NCI-H2029 treated with DMSO at 0.1 percent for 48 hours (cell line): ENCODE measurements at regions not wholly inside any gene's neighbourhood (a gene's known extent, or its start where the extent isn't known, plus 50 kb on each side); places are given as distances from the start of the nearest gene placed in this dataset.

Experiments used
- DNase-seq: peaks from one replicate; lab custom pipeline; 2025; lab: John Stamatoyannopoulos, UW

DNA sequence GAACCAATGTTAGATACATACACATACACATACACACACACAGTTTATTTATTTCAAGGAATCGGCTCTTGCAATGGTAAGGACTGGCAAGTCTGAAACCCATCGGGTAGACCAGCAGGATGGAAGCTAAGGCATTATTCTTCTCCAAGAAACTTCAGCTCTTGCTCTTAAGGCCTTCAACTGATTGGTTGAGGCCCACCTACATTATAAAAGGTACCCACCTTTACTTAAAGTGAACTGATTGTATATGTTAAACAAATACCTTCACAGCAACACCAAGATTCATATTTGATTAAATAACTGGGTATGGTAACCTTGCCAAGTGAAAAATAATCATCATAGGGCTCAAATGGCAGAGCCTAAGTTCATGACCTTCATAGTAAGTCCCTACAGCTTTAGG lies 695.5 kb downstream of the BCL11B start:
- DNase-seq, result no peak

DNA sequence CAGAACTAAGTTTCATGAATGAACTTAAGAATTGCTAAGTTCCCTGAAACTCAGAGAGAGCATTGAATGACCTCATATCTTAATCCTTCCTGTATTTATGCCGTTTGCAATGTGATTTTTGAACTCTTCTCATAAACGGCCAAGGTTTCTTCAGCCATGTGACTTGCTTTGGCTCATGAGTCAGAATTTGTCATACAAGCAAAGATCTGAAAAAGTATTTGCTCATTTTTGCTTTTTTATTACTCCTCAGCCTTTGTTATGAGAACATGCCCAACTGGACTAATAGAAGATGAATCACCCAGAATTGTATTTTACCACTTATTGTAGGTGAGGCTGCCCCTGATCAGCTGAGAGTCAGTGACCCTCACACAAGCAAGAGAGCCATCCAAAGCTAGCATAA lies 693.8 kb downstream of the BCL11B start:
- no peak for DNase-seq

GRCh38 chr14:98579140-98579539 lies 692.9 kb downstream of the BCL11B start:
- DNase-seq, result no peak

- no peak for DNase-seq
Observed at GRCh38 chr14:98580131-98580678, 691.8 kb downstream of the BCL11B start.

- no peak for DNase-seq
Observed at GRCh38 chr14:98582276-98582675, 689.7 kb downstream of the BCL11B start.

DNA sequence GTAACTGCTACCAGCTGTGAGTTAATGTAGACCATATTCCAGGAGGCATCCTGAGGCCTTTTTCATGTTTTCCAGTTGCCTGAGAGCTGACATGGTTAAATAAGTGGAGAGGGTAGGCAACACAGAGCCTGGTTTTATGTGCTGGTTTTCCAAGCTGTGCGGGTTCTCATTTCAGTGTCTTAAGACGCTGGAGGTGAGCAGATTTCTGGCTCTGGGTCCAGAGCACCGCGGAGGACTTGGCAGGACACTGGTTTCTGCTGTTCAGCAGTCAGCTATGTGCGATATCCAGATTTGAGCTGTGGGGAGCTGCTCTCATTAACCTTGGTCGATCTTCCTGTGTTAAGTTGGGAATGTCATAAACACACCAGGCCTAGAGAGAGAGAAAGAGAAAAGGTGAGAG lies 680.8 kb downstream of the BCL11B start:
- DNase-seq, result no peak

- DNase-seq, result no peak
Observed at GRCh38 chr14:98592611-98593170, 679.3 kb downstream of the BCL11B start.

- no peak for DNase-seq
Observed at GRCh38 chr14:98593361-98593761, 678.6 kb downstream of the BCL11B start.

GRCh38 chr14:98594156-98594555 lies 677.8 kb downstream of the BCL11B start:
- no peak for DNase-seq

GRCh38 chr14:98598576-98598975 lies 673.4 kb downstream of the BCL11B start:
- DNase-seq, result no peak

- DNase-seq, result no peak
Observed at GRCh38 chr14:98599082-98599481, 672.9 kb downstream of the BCL11B start.

DNA sequence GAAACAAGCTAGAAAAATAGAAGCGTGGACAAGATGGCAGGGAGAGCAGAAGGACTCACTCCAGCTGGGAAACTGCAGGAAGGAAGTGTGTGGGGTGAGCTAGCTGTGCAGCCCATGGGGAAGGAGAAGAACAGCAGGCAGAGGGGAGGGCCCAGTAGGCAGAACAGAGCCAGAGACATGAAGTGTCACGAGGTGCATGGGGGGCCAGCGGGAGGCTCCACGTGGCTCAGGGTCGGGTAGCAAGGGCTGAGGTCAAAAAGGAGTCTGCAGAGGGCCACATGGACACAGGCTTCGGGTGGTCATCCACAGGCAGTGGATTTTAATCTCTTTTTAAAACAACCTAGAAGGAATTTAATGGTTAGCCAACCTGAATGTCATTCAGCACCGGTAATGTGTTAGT lies 669.0 kb downstream of the BCL11B start:
- DNase-seq, result no peak

GRCh38 chr14:98605043-98605442 lies 667.0 kb downstream of the BCL11B start:
- DNase-seq, result no peak

DNA sequence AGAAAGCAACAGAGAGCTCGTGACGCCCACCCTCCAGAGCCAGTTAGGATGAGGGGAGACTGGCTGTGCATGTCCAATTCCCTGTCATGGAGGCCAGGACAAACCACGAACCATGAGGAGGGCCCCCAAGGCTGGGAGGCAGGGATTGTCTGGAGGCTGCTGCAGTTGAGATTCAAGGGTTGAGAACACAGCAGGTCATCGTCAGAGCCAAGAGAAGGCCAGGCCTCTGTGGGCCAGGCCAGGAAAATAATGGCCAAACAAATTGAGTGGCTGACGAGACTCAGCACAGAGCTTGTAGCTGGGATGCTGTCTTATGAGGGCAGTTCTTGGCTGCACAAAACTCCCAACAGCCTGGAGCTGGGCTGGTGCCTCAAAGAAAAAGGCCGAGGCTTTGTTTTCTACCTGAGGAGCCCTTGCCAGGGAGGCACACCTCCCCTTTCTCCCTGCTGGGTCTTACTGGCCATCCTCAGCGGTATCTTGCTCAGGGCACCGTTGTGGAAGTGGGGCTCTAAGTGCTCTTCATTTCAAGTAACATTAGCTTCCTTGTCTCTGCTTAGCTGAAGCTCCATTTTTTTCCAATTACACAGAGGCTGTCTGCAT lies 665.9 kb downstream of the BCL11B start:
- DNase-seq, result no peak

- no peak for DNase-seq
Observed at GRCh38 chr14:98606816-98607215, 665.2 kb downstream of the BCL11B start.

- DNase-seq, result no peak
Observed at GRCh38 chr14:98607341-98607910, 664.6 kb downstream of the BCL11B start.

DNA sequence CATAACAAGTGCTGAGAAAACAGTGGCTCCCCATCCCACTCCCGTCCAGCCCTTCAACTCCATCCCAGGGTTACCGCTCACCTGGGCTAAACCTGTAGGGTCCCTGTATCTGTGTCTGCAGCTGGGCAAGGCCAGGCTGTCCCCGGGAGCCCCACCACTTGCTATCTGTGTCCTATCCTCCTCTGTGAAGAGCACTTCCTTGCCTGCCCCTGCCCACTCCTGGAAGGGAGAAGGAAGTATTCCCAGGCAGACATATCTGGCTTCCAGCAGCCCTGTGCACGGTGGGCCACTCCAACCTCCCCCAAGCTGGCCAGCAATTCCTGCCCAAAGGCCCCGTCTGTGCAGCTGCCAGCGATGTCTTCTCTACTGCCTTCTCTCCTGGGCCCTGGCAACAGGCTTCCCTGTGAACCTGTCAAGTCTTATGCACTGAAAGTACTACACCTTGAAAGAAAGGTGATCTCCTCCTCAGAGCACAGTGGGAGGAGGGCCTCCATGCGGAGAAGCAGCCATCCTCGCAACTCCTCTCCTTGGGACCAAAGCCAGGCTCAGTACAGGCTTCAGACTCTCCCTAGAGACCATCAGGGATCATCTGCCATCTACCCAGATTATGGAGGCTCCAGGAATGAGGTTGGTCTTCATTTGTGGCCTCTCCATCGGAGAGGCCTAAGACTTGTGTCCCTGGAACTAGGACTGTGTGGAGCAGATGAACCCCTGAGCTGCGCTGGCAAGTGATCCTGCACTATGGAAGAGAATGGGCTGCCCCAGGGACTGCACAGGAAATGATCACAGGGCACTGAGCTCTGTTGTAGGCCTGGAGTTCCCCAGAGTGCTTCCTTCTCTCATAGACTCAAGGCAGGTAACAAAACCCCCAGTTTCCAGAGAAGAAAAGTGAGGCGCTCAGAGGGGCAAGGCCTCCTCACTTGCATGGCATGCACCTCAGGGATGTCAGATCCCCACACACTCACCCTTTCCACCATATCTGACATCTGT lies 663.6 kb downstream of the BCL11B start:
- DNase-seq, result no peak

- no peak for DNase-seq
Observed at GRCh38 chr14:98612434-98613200, 659.4 kb downstream of the BCL11B start.

GRCh38 chr14:98614741-98615140 lies 657.3 kb downstream of the BCL11B start:
- no peak for DNase-seq

- no peak for DNase-seq
Observed at GRCh38 chr14:98622208-98623051, 649.6 kb downstream of the BCL11B start.
